UCSD-AML1 (cell line): ENCODE measurements at regions not wholly inside any gene's neighbourhood (a gene's known extent, or its start where the extent isn't known, plus 50 kb on each side); places are given as distances from the start of the nearest gene placed in this dataset.
"Not testable (repeated sequence)": the region's sequence is repeated elsewhere in the genome, so short reads cannot be mapped to it uniquely, and the experiment has no call there.

Experiments used
- DNase-seq: peaks from one replicate; lab custom pipeline; 2025; ENCODE audit not compliant: unreplicated experiment; lab: John Stamatoyannopoulos, UW

DNA sequence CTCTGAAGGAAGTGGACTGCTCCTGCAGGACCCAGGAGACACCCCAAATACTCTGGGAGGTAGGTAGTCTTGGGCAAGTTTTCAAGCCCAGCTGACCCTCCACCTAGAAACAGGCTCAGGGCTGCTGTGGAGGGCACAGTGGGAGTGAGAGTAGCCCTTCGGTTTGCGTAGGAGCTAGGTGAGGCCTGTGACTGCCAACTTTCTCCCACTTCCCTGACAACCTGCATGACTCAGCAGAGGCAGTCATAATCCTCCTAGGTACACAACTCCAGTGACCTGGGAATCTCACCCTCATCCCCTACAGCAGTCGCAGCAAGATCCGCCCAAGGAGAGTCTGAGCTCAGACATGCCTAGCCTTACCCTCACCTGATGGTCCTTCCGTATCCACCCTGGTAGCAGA lies 439.1 kb downstream of the CNTNAP4 start:
- DNase-seq: not testable (repeated sequence)

DNA sequence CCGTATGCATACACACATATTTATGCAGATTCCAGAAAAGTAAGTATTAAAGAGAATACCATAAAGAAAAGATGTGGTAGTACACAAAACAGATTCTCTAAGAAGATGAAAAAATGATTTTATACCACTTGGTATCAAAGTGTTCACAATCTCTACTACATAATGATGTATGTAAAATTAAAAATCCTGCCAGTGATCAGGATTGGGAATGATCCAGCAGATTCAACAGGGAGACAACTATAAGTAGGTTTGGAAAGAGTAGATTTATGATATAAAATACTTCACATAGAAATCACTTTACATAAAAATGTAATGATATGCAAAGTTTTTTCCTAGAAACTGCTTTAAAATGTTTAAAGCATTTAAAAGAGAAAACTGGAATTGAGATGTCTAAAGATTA lies 447.0 kb downstream of the CNTNAP4 start:
- DNase-seq: no peak

DNA sequence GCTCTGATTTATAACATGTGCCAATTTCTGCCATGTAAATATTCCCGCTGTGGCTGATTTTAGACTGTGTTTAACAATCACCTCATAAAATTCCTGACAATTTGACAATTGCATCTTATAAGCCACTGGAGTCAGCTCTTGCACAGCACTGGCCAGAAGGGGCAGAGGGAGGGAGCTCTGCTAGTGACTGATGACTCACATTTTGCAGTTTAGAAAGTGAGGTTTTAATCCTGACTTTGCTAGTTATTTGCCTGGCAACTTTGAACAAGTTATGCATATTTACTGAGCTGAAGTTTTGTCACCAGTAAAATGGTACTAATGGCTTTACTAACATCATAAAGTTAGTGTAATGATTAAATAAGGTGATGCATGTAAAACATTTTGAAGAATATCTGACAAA lies 452.3 kb downstream of the CNTNAP4 start:
- no peak for DNase-seq

DNA sequence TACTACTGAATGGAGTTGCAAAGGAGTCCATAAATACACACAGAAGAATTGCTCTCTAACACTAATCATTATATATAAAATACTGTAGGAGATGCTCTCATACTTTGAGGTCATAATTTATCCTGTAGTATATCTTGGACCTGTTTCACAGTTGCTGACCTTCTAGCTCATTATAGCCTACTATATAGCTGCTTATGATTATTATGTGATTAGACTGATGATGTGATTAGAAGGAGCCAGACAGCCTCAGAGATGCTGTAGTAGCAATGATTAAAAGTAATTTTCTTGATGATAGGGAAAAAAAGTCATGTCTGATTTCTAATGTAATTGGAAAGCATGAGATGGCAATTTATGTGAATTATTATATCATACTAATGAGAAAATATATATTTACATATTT lies 455.7 kb downstream of the CNTNAP4 start:
- DNase-seq: no peak

DNA sequence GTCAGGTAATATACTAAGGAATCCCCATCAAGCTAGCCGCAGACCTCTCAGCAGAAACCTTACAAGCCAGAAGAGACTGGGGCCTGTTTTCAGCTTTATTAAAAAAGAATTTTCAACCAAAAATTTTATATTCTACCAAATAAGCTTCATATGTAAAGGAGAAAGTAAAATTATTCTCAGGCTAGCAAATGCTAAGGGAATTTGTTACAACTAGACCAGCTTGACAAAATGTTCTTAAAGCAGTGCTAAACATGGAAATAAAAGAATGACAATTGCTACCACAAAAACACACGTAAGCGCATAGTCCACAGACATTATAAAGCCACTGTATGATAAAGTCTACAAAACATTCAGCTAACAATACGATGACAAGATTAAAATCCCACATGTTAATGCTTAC lies 449.4 kb upstream of the MON1B start:
- DNase-seq: no peak

DNA sequence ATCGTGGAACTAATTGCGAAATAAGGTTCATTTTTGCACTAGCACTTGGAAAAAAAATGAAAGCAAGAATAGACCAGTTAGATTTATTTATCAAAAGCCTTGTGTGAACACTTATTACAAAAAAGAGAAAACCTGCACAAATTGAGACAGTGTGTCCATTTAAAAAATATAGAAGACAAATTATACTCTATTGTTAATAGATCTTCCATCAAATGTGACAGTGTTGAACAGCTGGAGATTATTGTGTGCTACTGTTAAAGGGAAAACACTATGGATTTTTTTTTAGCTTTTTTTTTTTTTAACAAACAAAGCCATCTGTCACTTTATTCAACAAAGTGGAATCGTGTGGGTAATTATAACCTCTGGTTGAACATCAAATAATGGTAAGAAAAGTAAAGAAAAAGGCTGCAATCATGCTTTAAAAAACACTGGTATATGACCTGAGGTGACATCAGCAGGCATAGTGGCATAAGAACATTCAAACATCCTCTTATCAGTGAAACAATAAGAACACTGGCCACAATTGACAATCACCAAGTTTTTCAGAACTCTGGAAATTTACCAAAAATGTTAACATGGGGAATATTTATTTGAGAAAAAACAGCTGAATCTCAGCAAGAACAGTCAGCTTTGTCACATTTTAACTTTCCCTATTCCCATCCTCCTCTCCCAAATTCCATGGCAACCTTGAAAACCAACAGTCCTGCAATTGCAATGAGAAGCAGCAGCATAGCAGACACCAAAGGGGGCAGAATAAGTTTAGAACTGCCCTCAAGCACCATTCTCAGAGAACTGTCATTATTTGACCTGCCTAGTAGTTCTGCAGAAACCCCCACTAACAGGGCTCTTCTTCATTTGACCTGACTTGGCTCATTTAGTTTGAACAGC lies 442.3 kb upstream of the MON1B start:
- DNase-seq: no peak

DNA sequence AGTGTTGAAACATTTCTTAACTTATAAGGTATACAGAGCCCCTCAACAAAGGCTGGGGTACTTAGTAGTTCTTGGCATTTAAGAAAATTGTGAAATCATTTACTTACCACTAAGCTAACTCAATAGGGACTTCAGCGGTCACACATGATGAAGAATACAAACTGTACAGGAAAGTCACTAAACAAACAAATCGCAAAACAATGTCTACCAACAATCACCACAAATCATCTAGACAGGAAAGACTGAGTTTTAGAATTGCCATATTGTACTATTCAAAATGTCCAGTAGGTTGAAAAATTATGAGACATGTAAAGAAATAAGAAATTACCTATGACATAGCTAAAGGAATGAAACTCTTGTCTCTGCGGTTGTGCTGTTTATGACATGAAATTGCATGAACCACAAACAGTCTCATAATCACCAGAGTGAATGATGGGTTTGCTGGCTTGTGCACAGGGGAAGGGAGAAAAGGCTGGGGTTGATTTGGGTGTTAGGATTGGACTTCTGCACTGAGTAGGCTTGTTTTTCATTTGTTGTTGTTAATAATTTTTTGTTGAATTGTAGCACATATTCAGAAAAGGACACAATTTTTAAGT lies 441.1 kb upstream of the MON1B start:
- DNase-seq: no peak

DNA sequence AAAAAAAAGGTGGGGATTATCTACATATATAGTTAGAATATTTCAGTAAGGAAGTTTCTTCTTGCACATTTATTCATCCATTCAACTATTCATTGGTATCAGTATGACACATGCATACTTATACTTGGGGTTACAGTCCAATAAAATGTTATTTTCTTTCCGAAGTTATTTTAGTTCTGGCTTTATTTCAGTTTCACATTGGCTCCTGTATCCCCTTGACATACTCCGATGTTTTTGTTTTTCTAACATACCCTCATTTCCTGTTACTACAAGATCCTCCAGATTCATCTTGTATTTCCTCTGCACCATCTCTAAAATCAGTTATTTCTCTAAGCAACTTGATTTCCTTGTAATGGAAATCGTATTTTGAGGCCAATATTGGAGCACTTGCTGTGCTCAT lies 435.5 kb upstream of the MON1B start:
- DNase-seq: no peak

DNA sequence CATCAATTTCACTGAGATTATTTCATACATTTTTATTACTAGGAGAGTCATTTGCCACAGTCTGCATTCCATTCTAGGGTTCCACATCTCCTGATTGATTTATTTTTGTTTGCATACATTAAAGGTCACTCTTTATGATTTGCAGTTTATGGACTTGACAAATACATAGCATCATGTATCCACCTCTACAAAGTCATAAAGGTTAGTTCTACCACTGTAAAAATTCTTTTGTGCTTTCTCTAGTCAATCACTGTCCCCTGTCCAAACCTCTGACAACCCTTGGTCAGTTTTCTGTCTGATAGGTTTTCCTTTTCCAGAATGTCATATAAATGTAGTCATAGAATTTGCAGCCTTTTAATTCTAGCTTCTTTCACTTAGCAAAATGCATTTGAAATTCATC lies 434.6 kb upstream of the MON1B start:
- no peak for DNase-seq

DNA sequence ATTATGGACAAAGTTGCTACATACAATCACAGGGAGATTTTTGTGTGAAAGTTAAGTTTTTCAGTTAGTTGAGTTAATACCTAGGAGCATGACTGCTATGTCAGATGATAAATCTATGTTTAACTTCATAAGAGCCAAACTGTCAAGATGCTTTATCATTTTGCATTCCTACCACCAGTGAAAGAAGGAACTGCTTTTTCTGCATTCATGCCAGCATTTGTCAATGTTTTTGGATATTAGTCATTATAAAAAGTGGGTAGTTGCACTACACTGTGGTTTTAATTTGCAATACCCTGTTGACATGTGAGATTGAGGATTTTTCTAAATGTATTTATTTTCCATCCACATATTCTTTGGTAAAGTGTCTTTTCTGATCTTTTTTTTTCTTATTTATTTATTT lies 434.0 kb upstream of the MON1B start:
- DNase-seq: no peak

DNA sequence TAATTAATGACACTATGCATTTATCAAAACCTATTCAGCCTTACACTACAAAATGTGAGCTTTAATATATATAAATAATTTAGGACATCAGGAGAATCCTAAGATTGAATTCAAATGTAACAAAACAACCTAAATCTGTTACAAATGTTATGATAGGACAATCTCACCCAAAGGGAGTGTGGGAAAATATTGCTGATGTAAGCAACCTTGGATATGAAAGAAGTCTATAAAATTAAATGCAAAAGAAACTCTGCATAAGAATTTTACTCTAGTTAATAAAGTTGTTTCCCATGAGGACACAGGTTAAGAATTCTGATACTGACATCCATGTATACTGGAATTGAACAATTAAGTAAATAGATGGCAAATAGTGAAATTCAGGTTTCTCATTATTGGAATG lies 424.5 kb upstream of the MON1B start:
- no peak for DNase-seq

DNA sequence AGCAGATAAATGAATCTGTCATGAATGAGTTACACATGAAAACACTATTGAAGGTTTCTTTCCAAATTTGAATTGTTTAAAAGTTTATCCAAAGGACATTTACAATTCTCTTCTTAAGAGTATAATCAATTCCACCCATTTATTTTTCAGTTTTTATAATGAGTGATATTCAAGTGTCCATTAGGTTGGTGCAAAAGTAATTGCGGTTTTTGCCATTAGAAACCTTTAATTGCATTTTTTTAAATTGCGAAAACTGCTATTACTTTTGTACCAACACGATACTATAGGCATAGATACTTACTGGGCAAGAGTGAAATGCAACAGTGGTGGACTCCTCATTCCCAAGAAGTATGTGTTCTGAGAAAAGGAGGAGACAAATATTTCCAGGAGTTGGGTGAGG lies 422.7 kb upstream of the MON1B start:
- DNase-seq: no peak

DNA sequence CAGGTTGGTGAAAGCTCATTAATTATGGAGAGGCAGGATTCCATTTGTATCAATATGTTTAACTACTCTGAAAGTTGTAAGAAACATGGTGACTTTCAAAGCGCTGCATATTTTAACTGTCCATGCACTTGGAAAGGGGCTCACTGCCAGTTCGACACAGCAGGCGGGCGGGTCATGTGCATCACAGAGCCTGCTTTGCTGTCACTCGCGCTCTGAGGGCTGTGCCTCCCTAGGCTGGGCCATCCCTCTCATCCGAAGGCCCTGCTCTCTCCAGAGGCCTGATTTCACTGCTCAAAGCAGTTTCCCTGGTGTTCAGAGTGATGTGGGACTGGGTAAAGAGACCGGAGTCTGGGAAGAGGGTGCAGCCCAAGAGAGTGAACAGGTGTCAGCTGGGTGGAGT lies 422.0 kb upstream of the MON1B start:
- DNase-seq: no peak

DNA sequence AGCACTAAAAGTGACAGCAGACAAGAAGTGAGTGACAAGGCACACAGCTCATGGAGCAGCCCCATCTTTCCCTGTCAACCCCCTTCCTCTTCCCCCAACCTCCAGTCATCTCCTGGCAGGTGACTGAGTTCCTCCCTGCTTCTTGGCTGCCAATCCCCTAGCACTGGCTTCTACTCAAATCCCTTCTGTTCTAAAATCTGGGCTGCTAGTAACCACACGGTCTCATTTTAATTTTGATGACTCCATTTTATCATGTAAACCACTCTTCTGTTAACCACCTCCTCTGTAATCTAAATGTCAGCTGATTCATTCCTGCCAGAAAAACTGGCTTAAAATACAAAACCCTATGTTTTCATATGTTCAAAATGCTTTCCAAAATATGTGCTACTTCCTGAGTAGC lies 419.8 kb upstream of the MON1B start:
- no peak for DNase-seq

DNA sequence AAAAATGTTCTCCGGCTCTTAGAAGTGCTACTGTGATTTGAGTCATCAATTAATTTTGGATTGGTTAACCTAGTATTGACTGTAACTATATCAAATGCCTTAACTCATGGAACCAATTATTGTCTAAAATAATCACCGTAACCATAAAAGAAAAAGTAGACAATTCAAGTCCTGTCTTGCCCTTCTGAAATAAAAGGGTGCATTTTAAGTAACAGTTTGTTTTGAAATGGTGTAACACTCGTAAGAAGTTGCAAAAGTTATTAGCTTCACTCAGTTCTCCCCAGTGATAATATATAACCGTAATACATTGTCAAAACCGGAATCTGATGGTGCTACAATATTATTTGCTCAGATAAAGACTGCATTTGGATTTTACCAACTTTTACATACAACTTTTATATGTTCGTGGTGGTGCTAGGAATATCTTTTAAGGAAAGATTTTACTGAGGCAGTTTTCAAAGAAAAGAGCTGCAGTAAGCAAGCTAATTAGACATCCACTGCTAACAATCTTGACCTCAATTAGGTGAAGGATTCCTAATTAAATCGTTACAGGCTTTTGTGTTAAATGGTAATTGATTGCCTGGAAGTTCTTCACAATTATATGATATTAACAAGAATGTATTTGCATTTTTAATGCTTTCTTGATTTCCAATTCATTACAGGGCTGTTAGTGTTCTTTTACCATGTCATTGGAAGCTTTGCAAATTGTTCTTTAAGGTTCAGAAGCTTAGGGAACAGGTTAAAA lies 413.1 kb upstream of the MON1B start:
- DNase-seq: no peak

DNA sequence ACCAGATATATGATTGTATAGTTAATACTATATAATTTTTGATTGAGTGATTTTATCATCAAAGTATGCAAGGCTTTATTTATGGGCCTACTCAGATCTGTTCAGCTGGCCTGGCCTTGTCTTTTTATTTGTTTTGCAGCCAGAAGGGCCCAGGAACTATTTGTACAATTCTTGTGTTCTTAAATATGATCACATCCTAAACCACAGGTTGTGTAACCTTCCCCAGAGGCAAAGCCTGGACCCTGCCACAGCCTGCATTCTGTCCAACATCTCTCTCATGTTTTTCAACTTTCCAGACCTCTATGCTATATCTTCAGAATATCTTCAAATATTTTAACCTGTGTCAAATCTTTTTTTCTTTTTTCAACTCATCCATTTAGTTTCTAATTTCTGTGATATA lies 410.4 kb upstream of the MON1B start:
- DNase-seq: no peak

DNA sequence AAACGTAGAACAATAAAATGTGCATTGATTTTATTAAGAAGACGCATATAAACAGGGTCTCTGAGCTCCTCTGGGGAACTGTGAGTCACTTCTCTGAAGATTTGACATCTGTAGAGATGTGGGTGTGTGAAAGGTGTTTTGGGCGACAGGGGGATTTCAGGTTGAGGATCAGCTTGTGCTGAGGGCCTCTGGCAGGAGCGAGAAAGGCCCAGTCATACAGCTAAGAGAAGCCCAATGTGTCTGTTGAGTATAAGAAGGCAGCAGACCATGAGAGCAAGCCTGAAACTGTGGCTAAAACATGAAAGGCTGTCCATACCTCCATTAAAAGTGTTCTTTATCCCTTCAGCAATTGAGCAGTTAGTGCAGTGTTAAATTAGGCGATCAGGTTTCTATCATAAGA lies 406.5 kb upstream of the MON1B start:
- DNase-seq: no peak

DNA sequence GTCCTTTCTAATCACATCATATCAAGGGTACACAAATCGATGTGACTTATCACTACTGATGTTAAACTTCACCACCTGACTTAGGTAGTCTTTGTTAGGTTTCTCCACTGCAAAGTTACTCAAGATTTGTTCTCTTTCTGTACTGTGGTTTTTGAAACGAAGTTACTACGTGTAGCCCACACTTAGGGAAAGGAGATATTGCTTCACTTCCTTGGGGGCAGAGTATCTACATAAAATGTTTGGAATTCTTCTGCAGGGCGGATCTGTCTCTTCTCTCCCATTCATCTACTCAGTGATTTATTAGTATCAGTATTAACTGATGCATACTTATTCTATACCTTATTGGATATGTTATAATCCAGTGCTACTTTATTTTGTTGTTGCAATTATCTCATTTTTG lies 403.6 kb upstream of the MON1B start:
- DNase-seq: no peak

DNA sequence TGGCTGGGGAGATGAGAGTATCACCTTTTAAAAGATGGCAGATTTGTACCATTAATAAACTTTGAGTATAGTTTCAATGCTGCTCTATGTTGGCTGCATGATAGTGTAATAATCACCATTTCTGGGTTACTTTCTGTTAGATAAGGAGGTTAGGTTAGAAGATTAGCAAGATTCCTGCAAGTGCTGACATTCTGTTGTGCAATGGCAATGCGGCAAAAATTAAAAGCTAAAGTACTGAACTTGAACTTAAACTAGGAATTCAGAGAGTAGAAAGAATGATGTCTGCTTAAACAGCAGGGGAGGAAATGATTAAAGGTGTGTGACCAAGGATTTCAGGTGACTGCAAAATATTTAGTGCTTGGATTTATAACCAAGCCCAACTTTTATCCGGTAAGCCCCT lies 399.8 kb upstream of the MON1B start:
- DNase-seq: no peak

DNA sequence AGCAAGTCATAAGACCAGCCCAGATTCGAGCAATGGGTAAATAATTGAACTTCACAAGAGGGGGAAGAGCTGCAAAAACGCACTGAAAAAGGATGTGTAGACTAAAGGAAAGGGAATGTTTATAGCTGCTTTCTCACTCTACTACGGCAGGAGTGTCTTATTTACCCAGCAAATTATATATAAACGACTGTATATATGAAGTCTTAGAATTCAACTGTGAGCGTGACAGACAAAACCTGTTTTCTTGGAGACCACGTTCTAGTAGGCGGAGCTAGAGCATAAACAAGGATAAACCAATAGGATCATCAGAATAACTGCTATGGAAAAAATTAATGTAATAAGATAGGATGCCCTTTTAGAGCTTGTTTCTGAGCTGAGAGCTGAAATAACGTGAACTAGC lies 394.6 kb upstream of the MON1B start:
- DNase-seq: no peak

DNA sequence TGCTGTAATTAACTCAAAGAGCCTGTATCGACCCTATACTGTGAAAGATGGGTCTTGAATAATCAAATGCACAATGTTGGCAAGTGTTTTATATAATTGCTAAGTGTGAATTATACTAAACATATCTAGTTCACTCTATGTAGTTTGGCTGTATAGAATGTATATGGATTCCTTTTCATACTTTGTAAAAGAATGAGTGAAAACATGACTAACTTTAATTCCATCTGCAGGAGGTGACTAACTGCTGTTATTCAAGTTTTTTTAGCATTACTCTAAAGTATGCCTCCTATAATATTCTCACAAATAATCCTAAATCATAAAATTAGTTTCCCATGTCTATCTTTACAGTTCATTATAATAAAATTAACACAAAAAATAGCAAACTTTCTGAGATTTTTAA lies 394.0 kb upstream of the MON1B start:
- no peak for DNase-seq

DNA sequence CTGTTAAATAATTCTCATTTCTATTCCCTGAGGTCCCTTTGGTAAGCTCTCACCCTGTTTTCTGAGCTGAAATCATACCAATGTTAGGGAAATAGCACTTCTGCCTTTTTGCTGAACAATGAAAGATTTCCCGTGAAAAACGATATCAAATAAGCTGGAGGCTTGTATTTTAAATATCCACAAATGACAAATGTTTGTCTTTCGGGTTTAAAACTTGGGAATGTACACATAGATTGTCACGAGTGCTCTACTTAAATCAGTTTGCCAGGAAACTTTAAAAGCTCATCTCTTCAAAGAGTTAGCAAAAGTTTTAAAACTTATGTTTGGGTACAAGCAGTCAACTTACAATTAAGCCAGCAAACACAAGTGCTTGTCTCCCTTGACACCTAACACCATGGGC lies 393.5 kb upstream of the MON1B start:
- no peak for DNase-seq
